PFSK-1 (cell line): ENCODE measurements at regions not wholly inside any gene's neighbourhood (a gene's known extent, or its start where the extent isn't known, plus 50 kb on each side); places are given as distances from the start of the nearest gene placed in this dataset.

Experiments
- FOXP2 ChIP-seq: optimal IDR thresholded peaks from 2 replicates; pipeline ENCODE3; 2011; ENCODE audit warnings: borderline replicate concordance, control low read depth, inconsistent platforms; ENCODE audit not compliant: insufficient read depth; ENCODE audit errors: extremely low read length, extremely low read depth
- POLR2AphosphoS5 ChIP-seq: IDR thresholded peaks from 2 replicates; pipeline ENCODE4 v1.6.1; 2012; ENCODE audit warnings: low read depth, mild to moderate bottlenecking, control low read depth, low read length, moderate library complexity
- SIN3A ChIP-seq: IDR thresholded peaks from 2 replicates; pipeline ENCODE4 v1.6.1; 2012; ENCODE audit warnings: mild to moderate bottlenecking, low read length, moderate library complexity, borderline replicate concordance; ENCODE audit not compliant: insufficient read depth
- TAF1 ChIP-seq: IDR thresholded peaks from 2 replicates; pipeline ENCODE4 v1.6.1; 2012; ENCODE audit warnings: low read length, control low read depth, borderline replicate concordance; ENCODE audit not compliant: insufficient read depth
- TF ChIP-seq, protein P1 (sequence below), 2 experiments: IDR thresholded peaks; 2 replicates each; pipeline versions ENCODE4 v1.6.1 to v1.8.0; 2011 to 2012; ENCODE audit warnings: low read depth in 2 of 2, low read length in 2 of 2, control low read depth in 1 of 2, inconsistent platforms in 1 of 2, mild to moderate bottlenecking in 1 of 2, moderate library complexity in 1 of 2; ENCODE audit not compliant: insufficient read depth in 1 of 2

DNA sequence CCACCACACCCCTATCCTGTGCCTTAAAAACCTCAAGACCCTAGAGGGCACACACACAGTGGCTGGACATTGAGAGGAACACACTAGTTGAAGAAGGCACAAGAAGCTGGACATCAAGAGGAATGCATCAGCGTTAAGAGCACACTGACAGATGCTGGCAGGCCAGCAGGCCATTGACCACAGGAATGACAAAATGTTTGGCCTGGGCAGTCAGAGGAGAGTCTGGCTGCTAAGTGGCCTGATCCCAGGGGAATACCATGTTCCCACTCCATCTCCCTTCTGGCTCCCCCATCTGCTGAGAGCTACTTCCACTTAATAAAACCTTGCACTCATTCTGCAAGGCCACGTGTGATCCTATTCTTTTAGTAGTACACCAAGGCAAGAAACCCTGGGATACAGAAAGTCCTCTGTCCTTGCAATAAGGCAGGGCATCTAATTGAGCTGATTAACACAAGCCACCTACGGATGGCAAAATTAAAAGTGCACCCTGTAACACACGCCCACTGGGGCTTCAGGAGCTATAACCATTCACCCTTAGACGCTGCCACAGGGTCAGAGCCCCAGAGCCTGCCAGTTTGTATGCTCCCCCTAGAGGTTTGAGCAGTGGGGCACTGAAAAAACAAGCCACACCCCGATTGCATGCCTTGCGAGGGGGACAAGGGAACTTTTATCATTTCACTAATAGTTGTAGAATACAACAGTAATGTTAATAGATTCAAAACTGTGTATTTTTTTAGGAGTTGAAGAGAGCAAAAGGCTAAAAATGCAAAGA is 1216.1 kb upstream of the NCAM2 start:
- TF ChIP-seq POLR2AphosphoS5 (no peak), TAF1 (no peak), SIN3A (no peak), FOXP2 (no peak)
- TF ChIP-seq, protein P1, sequence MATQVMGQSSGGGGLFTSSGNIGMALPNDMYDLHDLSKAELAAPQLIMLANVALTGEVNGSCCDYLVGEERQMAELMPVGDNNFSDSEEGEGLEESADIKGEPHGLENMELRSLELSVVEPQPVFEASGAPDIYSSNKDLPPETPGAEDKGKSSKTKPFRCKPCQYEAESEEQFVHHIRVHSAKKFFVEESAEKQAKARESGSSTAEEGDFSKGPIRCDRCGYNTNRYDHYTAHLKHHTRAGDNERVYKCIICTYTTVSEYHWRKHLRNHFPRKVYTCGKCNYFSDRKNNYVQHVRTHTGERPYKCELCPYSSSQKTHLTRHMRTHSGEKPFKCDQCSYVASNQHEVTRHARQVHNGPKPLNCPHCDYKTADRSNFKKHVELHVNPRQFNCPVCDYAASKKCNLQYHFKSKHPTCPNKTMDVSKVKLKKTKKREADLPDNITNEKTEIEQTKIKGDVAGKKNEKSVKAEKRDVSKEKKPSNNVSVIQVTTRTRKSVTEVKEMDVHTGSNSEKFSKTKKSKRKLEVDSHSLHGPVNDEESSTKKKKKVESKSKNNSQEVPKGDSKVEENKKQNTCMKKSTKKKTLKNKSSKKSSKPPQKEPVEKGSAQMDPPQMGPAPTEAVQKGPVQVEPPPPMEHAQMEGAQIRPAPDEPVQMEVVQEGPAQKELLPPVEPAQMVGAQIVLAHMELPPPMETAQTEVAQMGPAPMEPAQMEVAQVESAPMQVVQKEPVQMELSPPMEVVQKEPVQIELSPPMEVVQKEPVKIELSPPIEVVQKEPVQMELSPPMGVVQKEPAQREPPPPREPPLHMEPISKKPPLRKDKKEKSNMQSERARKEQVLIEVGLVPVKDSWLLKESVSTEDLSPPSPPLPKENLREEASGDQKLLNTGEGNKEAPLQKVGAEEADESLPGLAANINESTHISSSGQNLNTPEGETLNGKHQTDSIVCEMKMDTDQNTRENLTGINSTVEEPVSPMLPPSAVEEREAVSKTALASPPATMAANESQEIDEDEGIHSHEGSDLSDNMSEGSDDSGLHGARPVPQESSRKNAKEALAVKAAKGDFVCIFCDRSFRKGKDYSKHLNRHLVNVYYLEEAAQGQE (IDR thresholded peaks at IDR 0.05; ENCODE audit: insufficient read depth in 1 of 2, low read depth in 2 of 2, low read length in 2 of 2), result no peak

- TF ChIP-seq TAF1, result no peak
- TF ChIP-seq, protein P1 (IDR thresholded peaks at IDR 0.05; ENCODE audit: insufficient read depth in 1 of 2, low read depth in 2 of 2, low read length in 2 of 2), result no peak
- TF ChIP-seq SIN3A, result no peak
- TF ChIP-seq POLR2AphosphoS5, result no peak
- no peak for TF ChIP-seq FOXP2
Observed at GRCh38 chr21:19785941-19786340, 1212.3 kb upstream of the NCAM2 start.

DNA sequence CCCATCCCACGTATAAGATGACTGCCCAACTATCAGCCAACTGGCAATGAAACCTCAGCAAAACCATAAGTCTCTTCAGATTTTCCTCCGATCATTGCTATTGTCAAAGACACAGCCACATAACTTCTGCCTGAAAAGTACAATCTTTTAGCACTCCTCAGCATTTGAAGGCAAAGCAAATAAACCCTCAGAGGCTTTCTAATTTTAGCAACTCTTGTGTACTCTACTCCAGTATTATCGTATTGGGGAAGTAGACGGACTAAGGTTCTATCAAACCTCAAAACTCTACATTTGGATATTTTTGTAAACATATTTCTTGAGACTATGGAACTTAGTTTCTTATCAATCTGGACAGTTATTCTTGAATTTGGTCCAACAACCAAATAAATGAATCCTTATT is 1206.2 kb upstream of the NCAM2 start:
- TF ChIP-seq, protein P1 (IDR thresholded peaks at IDR 0.05; ENCODE audit: insufficient read depth in 1 of 2, low read depth in 2 of 2, low read length in 2 of 2), result no peak
- no peak for TF ChIP-seq SIN3A
- no peak for TF ChIP-seq TAF1
- TF ChIP-seq POLR2AphosphoS5, result no peak
- no peak for TF ChIP-seq FOXP2

DNA sequence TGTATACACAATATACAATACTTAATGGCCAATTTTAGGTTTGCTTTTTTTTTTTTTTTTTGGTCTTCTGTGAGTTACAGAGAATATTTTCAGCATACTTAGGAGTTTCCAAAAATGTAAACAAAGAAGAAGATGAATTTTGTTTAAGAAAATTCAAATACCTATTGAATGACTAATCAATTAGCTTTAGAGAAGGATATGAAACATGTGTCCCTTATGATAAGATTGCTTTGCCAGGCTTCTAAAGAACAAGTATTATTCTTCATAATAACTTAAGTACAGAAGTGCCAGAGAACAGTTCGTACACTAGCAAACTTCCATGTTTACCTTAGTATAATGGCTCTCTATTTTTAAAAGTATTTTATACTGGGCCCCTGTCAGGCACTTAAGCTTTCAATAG is 1191.0 kb upstream of the NCAM2 start:
- TF ChIP-seq SIN3A (no peak), TAF1 (no peak), POLR2AphosphoS5 (no peak), FOXP2 (no peak)
- TF ChIP-seq, protein P1 (IDR thresholded peaks at IDR 0.05; ENCODE audit: insufficient read depth in 1 of 2, low read depth in 2 of 2, low read length in 2 of 2), result no peak
